ENCODE measurements at regions not wholly inside any gene's neighbourhood (a gene's known extent, or its start where the extent isn't known, plus 50 kb on each side); places are given as distances from the start of the nearest gene placed in this dataset.

- TF ChIP-seq, protein P1, sequence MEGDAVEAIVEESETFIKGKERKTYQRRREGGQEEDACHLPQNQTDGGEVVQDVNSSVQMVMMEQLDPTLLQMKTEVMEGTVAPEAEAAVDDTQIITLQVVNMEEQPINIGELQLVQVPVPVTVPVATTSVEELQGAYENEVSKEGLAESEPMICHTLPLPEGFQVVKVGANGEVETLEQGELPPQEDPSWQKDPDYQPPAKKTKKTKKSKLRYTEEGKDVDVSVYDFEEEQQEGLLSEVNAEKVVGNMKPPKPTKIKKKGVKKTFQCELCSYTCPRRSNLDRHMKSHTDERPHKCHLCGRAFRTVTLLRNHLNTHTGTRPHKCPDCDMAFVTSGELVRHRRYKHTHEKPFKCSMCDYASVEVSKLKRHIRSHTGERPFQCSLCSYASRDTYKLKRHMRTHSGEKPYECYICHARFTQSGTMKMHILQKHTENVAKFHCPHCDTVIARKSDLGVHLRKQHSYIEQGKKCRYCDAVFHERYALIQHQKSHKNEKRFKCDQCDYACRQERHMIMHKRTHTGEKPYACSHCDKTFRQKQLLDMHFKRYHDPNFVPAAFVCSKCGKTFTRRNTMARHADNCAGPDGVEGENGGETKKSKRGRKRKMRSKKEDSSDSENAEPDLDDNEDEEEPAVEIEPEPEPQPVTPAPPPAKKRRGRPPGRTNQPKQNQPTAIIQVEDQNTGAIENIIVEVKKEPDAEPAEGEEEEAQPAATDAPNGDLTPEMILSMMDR (CRISPR knock-in tag; IDR thresholded peaks at IDR 0.05), result no peak
- TF ChIP-seq FOXO1 (CRISPR knock-in tag; IDR thresholded peaks at IDR 0.05) (no peak), FOXK2 (IDR thresholded peaks at IDR 0.05) (no peak), EP300 (IDR thresholded peaks at IDR 0.05; ENCODE audit: low read depth in 2 of 2, low read length in 2 of 2) (no peak), EP300 (CRISPR knock-in tag; IDR thresholded peaks at IDR 0.05; ENCODE audit: borderline replicate concordance) (no peak), ZBTB37 (CRISPR knock-in tag; IDR thresholded peaks at IDR 0.05) (no peak), JUNB (CRISPR knock-in tag; IDR thresholded peaks at IDR 0.05; ENCODE audit: borderline replicate concordance) (no peak), KDM1A (CRISPR knock-in tag; IDR thresholded peaks at IDR 0.05) (no peak), POLR2AphosphoS5 (IDR thresholded peaks at IDR 0.05; ENCODE audit: low read depth, low read length) (no peak), PHF21A (CRISPR knock-in tag; IDR thresholded peaks at IDR 0.05) (no peak)
- TF ChIP-seq, protein P2, sequence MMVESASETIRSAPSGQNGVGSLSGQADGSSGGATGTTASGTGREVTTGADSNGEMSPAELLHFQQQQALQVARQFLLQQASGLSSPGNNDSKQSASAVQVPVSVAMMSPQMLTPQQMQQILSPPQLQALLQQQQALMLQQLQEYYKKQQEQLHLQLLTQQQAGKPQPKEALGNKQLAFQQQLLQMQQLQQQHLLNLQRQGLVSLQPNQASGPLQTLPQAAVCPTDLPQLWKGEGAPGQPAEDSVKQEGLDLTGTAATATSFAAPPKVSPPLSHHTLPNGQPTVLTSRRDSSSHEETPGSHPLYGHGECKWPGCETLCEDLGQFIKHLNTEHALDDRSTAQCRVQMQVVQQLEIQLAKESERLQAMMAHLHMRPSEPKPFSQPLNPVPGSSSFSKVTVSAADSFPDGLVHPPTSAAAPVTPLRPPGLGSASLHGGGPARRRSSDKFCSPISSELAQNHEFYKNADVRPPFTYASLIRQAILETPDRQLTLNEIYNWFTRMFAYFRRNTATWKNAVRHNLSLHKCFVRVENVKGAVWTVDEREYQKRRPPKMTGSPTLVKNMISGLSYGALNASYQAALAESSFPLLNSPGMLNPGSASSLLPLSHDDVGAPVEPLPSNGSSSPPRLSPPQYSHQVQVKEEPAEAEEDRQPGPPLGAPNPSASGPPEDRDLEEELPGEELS (CRISPR knock-in tag; IDR thresholded peaks at IDR 0.05), result no peak
Measured at GRCh38 chr13:37290716-37291505, 185.4 kb upstream of the CSNK1A1L start.

Measured in HepG2 (cell line).